GM21825 (cell line): ENCODE measurements at regions not wholly inside any gene's neighbourhood (a gene's known extent, or its start where the extent isn't known, plus 50 kb on each side); places are given as distances from the start of the nearest gene placed in this dataset.

Source experiments
- ATAC-seq: cut with Tn5 transposase; IDR thresholded peaks from one replicate; pipeline ENCODE4 v1.9.1; 2021; ENCODE audit warnings: mild to moderate bottlenecking, moderate library complexity; ENCODE audit not compliant: unreplicated experiment

- no peak for ATAC-seq
Observed at GRCh38 chr6:147621263-147621662, 112.8 kb downstream of the SAMD5 start.

- no peak for ATAC-seq
Observed at GRCh38 chr6:147621961-147622360, 113.5 kb downstream of the SAMD5 start.

DNA sequence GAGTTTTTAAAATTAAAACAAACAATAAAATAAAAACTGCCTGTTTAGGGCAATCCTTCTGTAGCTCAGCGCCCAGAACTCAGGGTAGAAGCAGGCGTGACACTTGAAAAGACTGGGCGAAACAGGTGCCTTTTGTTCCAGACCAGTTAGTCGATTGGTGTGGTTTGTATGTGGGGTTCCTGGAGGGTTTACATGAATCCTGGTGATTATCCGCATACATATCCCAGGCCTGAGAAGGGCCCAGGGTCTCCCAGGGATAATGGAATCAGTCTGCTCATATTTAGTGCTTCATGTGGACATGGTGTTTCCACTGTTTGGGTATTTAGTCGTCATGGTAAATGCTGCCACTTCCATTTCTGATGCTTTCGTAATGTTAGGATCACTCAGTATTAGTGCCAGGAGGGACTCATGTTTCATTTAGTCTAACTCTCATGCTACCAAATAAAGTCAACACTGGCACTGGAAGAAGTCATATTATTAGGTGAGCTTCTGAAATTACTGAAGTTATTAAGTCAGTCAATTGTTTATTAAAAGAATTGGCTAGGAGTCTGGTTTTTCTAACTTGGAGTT lies 116.5 kb downstream of the SAMD5 start:
- ATAC-seq = no peak

DNA sequence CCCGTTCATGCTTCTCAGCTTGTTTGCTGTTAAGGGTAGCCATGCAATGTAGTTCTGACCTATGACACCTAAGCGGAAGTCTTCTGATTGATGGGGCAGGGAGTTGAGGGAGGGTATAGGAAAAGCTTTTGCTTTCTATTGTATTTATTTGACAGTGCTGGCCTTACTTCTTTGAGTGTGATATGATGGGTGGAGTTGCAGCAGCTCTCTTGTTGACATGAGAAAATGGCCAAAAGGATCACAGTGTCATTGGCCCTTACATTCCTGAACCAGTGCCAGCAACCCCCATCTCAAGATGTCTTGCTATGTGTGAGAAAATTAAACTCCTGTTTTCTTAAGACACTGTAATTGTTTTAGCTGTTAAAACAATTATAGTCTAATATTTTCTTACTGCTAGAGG lies 117.5 kb downstream of the SAMD5 start:
- ATAC-seq = no peak

- no peak for ATAC-seq
Observed at GRCh38 chr6:147627411-147627810, 118.9 kb downstream of the SAMD5 start.

GRCh38 chr6:147633191-147633590 lies 124.7 kb downstream of the SAMD5 start:
- no peak for ATAC-seq

- ATAC-seq = no peak
Observed at GRCh38 chr6:147637620-147638195, 129.2 kb downstream of the SAMD5 start.

DNA sequence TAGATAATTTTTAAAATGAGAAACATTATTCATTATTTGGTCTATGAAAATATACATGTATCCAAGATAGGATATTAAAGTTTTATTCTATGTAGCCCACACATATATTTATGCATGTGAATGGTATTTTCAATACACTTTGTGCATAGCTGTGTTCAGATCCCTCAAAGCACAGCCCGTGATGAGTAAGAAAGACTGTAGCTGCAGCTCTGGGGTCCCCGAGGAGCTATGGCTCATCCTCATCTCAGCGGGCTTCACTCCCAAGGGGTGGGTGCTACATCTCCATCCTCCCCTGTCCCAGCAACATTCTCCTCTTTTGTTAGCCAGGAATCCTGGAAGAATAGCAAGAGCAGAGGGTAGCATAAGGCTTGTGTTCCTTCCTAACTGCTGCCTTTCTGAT lies 130.8 kb downstream of the SAMD5 start:
- no peak for ATAC-seq

GRCh38 chr6:147640606-147641005 lies 132.1 kb downstream of the SAMD5 start:
- ATAC-seq = no peak

GRCh38 chr6:147641511-147641910 lies 133.0 kb downstream of the SAMD5 start:
- ATAC-seq = no peak

- ATAC-seq = no peak
Observed at GRCh38 chr6:147642458-147642857, 134.0 kb downstream of the SAMD5 start.

DNA sequence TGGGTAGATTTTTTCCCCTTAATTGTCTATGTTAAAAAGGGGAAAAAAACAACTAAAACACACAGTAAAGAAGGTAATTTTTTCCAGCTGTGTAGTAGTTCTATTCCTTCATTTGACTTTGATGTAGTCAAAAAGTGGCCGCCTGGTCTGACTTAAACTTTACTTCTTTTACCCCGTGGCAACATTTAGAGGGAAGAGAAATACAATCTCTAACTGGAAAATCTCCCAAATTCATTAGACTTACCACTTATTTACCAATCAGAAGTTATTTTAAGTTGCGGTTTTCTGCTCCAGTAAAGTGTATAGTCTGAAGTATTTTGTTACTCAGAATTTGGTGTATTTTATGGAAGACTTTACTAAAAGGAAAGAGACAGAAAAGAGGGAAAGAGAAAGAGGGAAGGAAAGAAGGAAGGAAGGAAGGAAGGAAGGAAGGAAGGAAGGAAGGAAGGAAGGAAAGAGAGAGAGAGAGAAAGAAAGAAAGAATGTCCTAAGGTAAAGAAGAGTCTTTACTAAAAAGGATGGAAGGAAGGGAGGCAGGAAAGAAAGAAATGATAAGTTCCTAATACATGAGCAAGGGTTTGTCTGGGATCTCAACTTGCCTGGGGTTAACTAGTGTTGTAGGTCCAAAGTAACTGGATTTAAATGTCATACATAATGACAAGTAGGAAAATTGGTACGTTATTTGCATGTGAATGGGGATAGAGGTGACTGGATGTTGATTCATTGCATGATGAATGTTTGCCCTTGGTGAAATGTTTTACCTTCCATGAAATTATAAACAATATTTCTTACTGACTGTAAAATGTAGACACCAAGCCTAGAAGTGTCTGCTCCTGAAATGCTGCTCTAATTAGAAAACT lies 135.1 kb downstream of the SAMD5 start:
- ATAC-seq = no peak

- no peak for ATAC-seq
Observed at GRCh38 chr6:147648916-147649315, 140.4 kb downstream of the SAMD5 start.

DNA sequence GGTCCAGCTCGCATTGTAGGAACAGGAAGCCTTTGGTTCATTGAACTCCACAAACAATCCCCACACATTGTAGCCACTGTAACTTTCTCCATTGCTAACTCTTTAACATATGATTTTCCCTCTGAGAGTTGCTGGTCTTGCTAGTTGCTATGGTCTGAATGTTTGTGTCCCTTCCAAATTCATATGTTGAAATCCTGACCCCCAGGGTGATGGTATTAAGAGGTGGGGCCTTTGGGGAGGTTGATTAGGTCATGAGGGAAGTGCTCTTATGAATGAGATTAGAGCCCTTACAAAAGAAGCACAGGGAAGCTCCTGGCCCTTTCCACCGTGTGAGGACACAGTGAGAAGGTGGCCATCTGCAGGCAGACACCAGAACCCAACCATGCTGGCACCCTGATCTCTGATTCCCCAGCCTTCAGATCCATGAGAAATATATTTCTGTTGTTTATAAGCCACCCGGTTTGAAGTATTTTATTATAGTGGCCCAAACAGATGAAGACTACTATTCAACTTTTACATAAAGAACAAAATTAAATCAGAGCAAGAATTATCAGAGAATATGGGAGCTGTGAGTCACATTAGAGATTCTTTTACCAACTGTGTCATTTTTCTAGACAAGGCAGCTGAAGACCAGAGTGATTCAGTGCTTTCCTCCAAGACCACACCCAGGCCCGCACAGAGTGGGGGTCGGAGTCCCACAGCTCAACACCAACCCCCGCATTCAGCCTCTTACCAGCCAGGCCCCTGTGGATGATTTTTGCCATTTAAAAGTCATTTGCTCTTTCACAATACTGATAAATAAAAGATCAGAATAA lies 143.0 kb downstream of the SAMD5 start:
- no peak for ATAC-seq

DNA sequence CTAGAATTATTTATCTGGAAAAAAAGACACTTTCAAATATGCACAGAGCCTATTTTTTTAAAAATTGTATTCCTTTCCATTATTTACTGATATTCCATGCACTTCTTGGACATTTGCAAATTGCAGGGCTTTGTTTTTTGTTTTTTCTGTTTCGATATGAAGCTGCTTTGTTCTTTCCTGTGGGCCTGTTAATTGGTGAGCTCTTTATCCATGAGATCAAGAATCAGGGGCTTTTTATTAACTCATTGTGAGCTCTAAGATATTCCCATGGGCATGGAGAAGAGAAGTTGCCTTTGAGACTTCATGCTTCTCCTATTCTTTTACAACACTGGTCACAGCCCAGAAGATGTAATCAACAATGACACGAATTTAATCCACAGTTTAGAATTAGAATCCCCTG lies 145.1 kb downstream of the SAMD5 start:
- ATAC-seq = no peak

DNA sequence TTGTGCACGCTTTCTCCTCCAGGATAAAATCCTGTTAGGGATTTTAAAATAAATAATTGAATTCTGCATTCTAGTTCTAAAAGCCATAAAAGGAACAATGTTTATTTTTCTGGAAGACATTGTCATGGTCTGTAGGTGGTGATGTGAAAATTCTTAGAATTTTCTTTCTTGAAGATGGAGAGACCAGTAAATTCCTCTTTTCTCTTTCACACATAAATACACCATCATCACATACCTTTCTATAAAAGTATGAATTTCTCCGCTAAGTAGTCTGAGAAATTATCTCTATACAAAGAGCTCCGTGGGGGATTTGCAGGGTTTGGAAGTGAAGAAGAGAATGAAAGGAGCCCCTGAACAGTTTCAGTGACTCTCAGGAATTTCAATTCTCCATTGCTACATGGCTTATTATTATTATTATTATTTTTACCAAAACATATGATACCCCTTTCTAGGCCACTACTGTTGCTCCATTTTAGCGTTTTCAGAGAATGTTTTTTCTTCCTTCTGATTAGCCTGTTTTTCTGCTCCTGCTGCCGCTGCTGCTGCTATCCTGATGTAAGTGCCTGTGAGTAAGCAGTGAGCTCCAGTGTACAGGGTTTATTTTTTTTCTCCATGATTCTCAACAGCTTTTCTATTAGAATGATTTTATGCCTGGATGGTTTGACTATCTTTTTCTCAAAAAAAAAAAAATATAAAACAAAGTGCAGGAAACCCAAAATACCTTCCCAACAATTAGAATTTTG lies 145.8 kb downstream of the SAMD5 start:
- no peak for ATAC-seq

GRCh38 chr6:147660334-147661311 lies 152.1 kb downstream of the SAMD5 start:
- ATAC-seq = no peak

DNA sequence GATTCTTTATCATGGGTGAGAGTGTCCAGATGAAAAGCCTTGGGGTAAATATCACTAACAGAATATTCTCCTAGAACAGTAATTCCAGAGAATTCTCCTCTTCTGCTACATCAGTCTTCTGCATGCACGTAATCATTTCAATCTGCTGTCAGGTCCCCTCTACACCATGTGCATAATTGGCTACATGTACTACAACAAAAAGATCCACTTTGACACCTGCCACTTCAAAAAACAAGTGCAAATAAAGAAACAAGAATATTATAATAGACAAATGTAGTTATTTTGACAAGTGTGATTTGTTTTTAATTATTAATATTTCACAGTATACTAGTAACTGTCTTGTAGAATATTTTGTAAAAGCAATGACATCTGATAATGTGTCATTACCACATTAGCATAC lies 154.2 kb downstream of the SAMD5 start:
- no peak for ATAC-seq

DNA sequence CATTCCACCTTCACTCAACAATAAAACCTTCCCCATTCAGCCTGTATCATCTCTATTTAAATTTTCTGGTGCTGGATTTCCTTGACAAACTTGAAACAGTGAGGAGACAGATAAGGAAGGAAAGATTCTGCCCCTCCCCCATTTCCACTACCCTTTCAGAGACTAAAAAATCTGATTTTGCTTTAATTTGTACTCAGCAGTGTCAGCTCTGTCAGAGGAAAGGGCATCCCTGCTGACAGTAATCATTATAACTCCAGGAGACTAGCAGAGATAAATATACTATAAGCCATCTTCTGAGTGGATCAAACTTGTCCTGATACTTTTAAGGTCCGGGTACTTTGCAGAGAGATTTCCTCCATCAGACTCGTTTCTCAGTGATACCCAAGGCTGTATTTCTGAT lies 155.6 kb downstream of the SAMD5 start:
- ATAC-seq = no peak

GRCh38 chr6:147666255-147666654 lies 157.8 kb downstream of the SAMD5 start:
- no peak for ATAC-seq
